ENCODE measurements at regions not wholly inside any gene's neighbourhood (a gene's known extent, or its start where the extent isn't known, plus 50 kb on each side); places are given as distances from the start of the nearest gene placed in this dataset.

- no peaks in the 10 kb centered on the region for H3K4me1 ChIP-seq (ENCODE audit: control insufficient read depth, extremely low read depth, insufficient read depth, low read length)
- POLR2A ChIA-PET: no interaction called here
Measured at GRCh38 chr5:166172597-166172996, 2118.8 kb upstream of the WWC1 start.

More at GRCh38 chr5:166172597-166172996, 2118.8 kb upstream of the WWC1 start:
- no peaks in the 10 kb centered on the region for H4K20me1 ChIP-seq (replicated peaks; ENCODE audit: control insufficient read depth, extremely low read depth, insufficient read depth, low read length)
- DNase-seq (ENCODE audit: low read depth, low spot score): no peak
- no peak overlapping the region for H3K9ac ChIP-seq (replicated peaks; ENCODE audit: extremely low read depth, insufficient read depth, low read length)
- TF ChIP-seq FOS (IDR thresholded peaks at IDR 0.05; ENCODE audit: borderline replicate concordance, insufficient read depth, low read length): no peak
- TF ChIP-seq POLR2AphosphoS5 (IDR thresholded peaks at IDR 0.05; ENCODE audit: insufficient read depth, low read depth, low read length): no peak
- TF ChIP-seq POLR2A (IDR thresholded peaks at IDR 0.05; ENCODE audit: low read depth, low read length): no peak
- no peak for TF ChIP-seq JUN (IDR thresholded peaks at IDR 0.05; ENCODE audit: borderline replicate concordance, insufficient read depth, insufficient read length, low read depth)
- no peak for TF ChIP-seq GATA2 (IDR thresholded peaks at IDR 0.05; ENCODE audit: insufficient read depth, insufficient read length, low read depth, low read length)
- TF ChIP-seq CTCF (IDR thresholded peaks at IDR 0.05; ENCODE audit: extremely low read depth in 1 of 2, insufficient read depth in 1 of 2, low read depth in 1 of 2, low read length in 2 of 2): no peak
- TF ChIP-seq MYC (IDR thresholded peaks at IDR 0.05; ENCODE audit: low read depth, low read length): no peak
- TF ChIP-seq MAX (IDR thresholded peaks at IDR 0.05; ENCODE audit: insufficient read depth, insufficient read length): no peak
- TF ChIP-seq EZH2 (IDR thresholded peaks at IDR 0.05; ENCODE audit: borderline replicate concordance, low read depth, low read length, severe bottlenecking): no peak
- no peaks in the 10 kb centered on the region for H3K9me1 ChIP-seq (replicated peaks; ENCODE audit: control insufficient read depth, extremely low read depth, insufficient read depth, low read length)
- H3K36me3 ChIP-seq (ENCODE audit: control insufficient read depth in 2 of 2, extremely low read depth in 1 of 2, insufficient read depth in 2 of 2, low read length in 2 of 2): no peaks in the 10 kb centered on the region
- no peaks in the 10 kb centered on the region for H3K79me2 ChIP-seq (ENCODE audit: control insufficient read depth, insufficient read depth, low read length)
- FAIRE-seq: no peak
- CTCF ChIA-PET: no interaction called here
- no TSS peak for BruUV-seq (replicated peaks)
- no peak overlapping the region for H3K27ac ChIP-seq (ENCODE audit: insufficient read depth, low read depth, low read length)
- H3K9me3 ChIP-seq (replicated peaks; ENCODE audit: control insufficient read depth, insufficient read depth, low read length): no peaks in the 10 kb centered on the region
- H3K27me3 ChIP-seq (ENCODE audit: control insufficient read depth in 2 of 2, insufficient read depth in 2 of 2, low read length in 2 of 2): no peaks in the 10 kb centered on the region
- dilution Hi-C loops (cut with MboI; ENCODE audit: extremely low pct_ligation_motif_present, low sequenced_read_pairs) (no loop called here), intact Hi-C loops (cut with micrococcal nuclease) (no loop called here)
- H3K4me2 ChIP-seq (ENCODE audit: insufficient read depth, low read length): no peak overlapping the region
- no peak overlapping the region for H2AFZ ChIP-seq (ENCODE audit: low read depth, low read length)
- H3K4me3 ChIP-seq (replicated peaks in 1 of 3; ENCODE audit: insufficient read depth in 1 of 3, low read depth in 1 of 3, low read length in 3 of 3): no peak overlapping the region

All from endothelial cell of umbilical vein (primary cell).